Embryonic facial prominence (tissue), 1 donor: ENCODE measurements at regions not wholly inside any gene's neighbourhood (a gene's known extent, or its start where the extent isn't known, plus 50 kb on each side); places are given as distances from the start of the nearest gene placed in this dataset.

Experiments
- DNase-seq: peaks from one replicate; pipeline ENCODE4 v3.0.0-alpha.2; 2016; ENCODE audit errors: extremely low spot score

DNA sequence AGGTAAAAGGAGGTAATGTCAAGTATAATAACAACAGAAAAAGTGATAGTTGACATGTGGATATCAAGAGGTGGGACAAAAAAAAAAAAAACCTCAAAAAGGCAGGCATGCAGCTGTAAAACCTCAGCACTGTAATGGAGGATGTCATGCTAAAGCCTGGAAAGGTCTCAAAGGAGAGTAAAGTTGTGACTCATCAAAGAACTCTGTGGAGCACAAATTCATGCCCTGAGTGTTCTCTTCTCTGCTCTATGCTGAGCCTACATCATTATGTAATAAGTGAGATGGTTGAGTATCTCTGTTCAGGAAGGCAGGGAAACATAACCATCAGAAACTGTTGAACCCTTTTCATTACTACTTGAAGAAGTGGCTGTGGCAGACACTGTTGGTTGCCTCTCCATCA lies 597.8 kb downstream of the BCOR start:
- no peak for DNase-seq

GRCh38 chrX:39501822-39502221 lies 595.9 kb downstream of the BCOR start:
- DNase-seq = no peak

- no peak for DNase-seq
These were observed 595.3 kb downstream of the BCOR start for GRCh38 chrX:39502486-39502885.

DNA sequence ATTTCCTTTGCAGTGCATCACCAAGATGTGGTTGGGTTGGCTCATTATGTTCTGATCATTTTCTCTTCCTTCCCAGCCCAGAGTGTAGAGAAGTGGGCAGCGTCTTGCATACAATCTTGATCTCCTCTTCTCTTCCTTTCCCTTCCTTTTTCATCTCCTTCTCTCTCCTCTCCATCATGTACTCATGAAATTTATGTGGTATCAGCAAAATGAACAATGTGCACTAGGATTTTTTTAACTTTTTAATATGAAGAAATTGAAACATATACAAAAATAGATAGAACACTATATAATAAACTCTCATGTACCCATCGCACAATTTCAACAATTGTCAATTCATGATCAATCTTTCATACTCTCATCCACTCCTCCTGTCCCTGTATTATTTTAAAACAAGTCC lies 593.5 kb downstream of the BCOR start:
- no peak for DNase-seq

DNA sequence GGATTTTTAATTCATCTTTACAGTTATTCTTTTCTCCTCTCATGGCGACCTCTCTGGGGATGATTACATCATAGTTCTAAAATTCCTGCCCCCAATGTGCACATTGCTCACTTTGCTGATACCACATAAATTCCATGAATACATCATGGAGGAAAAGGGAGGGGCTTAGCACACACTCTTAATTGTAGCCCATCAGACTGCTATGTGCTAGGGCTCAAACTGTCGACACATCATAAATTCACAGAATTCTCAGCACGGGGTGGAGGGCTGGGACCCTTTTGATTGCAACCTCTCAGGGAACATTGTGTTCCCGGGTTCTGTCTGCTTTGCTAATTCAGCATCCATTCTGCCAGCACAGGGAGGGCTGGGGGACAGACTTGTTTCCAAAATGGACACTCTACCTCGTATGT lies 592.9 kb downstream of the BCOR start:
- no peak for DNase-seq

GRCh38 chrX:39506131-39506530 lies 591.6 kb downstream of the BCOR start:
- DNase-seq = no peak

DNA sequence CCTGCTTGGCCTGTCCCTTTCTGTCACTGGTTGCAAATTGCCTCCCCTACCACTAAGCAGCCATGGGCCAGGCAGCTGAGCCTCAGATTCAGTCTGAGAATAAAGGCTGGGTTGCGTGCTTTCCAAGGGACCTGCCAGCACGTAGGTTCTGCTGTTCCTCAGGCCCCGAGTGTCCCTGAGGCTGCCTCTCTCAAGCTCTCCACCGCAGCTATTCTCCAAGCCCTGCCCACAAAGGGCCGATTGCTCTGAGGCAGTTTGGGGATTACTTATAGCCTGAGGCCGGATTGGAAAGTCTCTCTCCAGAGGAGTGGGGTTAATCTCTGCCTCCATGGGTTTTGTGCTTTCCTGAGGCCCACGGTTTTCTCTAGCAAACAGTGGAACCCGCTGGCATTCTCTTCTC lies 590.7 kb downstream of the BCOR start:
- no peak for DNase-seq

DNA sequence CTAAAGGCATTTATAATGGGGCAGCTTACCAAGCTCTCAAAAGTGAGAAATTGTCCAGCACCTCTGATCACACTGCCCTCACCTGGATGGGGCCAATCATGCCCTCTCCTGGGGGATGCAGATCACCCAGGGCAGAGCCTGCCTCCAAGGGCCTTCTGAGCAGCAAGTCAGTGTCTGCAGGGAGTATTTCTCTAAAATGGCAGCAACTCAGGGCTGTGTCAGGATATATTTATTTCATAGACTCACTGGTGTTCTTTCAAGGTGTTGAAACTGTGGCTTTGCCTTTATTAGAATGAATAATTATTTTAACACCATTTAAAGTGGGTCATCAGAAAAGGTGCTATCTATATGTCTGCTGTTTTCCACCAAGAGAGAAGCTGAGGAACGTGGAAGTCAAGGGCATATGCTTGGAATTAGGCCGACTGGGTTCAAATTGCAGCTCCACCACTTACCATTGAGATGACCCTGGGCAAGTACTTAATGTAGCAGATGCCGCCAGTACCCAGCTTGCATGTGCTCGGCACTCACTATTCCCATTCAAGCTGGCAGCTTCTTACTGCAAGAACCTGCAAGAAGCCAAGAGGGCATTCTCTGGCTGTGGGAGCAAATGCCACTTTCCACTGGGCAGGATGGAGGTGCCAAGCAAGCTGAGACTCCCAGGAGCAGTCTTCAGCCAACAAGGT lies 590.0 kb downstream of the BCOR start:
- no peak for DNase-seq

GRCh38 chrX:39508300-39508692 lies 589.5 kb downstream of the BCOR start:
- no peak for DNase-seq

- DNase-seq = no peak
These were observed 588.6 kb downstream of the BCOR start for GRCh38 chrX:39509157-39509556.

DNA sequence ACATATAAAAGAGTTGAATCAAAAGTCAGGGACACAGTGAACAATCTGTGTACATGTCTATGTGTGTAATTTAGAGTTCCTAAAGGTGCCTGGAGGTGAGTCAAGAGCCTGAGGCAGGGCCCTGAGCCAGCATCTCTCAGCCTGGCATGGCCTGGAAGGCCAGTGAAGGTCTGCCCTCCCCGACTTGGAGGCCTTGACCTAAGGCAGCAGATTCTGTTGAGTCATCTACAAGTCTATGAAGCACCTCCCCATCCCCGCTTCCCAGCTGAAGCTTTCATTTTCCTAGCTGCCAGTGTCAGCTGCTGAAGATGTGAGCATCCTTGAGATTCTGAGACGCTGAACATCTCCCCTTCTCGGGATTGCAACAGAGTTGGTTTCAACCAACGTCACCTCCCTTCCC lies 583.9 kb downstream of the BCOR start:
- no peak for DNase-seq

DNA sequence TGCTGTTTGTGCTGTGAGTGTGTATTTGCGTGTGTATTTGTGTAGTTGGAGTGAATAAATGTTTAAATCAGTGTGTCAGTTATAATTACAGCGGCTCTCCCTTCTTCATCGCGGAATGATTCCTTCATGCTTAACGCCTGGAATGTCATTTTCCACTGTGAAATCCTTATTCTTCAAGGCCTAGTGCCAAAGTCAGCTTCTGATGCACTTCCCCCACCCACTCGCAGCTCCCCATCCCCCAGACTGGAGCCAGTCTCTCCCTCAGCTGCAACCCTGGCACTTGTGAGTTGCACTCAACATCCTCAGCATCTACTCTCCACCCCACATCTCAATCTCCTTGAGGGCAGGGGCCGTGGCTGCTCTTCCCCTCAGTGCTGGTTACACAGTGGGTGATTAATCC lies 583.0 kb downstream of the BCOR start:
- peak; percentile 20 for DNase-seq

GRCh38 chrX:39516427-39516841 lies 581.3 kb downstream of the BCOR start:
- no peak for DNase-seq

DNA sequence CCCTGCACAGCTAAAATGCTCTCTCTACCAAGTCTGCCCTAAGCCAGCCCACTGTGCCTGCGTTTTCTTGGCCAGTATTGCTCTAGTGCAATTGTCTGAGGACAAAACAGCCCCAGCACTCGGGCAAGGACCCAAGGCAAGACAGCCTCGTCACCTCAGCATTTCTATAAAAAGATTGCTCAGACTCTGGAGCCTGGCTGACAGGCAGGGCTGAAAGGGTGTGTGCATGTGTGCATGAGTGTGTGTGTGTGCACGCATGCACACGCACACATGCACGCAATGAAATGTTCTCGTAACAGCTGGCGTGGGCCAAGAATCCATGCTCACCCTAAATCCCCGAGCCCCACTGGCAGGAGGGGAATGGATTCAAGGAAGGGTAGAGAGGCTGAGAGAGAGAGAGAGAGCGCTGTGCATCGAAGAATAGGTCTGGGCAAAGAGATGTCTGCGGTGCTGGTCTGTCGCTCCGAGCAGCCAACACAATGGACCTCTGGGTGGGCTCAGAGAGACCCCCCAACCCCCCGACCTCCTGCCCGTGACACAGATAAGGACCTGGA lies 579.2 kb downstream of the BCOR start:
- no peak for DNase-seq

GRCh38 chrX:39519030-39519488 lies 578.7 kb downstream of the BCOR start:
- DNase-seq = peak; percentile 40

GRCh38 chrX:39519566-39520301 lies 578.0 kb downstream of the BCOR start:
- no peak for DNase-seq

DNA sequence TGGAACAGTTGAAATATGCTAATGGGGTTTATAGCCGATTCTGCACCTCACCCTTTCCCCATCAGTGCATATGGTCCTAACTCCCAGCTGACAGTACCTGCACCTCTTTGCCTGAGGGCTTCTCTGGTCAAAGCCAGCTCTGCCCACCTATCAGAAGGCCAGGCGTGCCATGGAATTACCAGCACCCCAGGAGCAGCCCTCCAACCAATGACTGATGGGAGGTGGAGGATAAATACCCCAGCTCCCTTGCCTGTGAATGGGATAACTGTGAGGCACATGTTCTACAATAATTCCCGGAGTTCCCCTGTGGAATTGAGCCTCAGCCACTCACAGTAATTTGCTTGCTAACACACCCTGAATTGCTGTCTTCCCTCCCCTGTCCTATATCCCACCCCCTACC lies 572.0 kb downstream of the BCOR start:
- DNase-seq = no peak

- no peak for DNase-seq
These were observed 570.7 kb downstream of the BCOR start for GRCh38 chrX:39527025-39527424.

DNA sequence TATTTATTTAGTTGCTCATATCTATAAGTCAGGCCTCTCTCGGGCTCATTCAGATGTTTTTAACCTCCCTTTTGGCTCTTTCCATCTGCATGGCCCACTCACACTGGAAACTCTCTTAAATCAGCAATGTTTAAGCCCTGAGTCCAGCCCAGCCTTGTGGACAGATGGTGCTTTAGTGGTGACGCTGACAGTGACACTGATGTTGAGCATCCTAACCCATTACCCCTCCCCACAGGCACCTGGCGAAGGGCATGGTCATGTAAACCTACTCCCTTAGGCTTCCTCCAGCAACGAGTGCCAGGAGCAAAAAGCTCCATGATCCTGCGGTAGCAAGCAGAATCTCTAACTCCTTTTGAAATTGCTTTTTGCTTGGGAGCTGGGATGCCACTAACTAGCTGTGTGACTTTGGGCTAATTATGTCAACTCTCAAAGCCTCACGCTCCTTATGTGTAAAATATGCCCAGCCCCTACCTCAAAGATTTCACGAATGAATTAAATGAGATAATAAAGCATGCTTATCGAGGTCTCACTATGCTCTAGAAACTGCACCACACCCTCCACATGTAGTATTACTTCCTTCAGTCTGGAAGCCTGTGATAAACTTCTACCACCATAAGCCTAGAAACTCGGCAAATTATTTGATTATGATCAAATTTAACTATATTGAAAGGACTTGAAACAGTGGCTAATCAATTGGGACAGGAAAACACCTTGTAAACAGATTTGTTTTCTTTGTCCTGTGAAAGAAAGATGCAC lies 569.4 kb downstream of the BCOR start:
- DNase-seq = no peak

DNA sequence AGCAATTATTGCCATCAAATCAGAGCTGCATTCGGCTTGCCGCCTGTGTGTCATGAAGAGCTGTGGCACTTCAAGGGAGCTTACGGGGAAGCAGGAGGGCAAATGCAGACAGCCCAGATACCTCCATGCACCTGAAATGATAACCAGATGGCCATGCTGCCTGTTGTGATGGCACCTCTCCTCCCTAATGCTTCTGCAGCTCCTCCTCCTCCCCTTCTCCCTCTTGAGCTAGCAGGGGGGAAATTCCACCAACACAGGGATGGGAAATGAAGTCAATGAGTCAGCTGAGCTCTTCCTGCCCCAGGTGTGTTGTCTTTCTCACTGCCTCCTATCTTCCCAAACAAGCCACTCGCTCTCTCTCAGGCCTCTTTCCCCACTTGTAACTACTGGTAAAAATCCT lies 565.0 kb downstream of the BCOR start:
- no peak for DNase-seq

DNA sequence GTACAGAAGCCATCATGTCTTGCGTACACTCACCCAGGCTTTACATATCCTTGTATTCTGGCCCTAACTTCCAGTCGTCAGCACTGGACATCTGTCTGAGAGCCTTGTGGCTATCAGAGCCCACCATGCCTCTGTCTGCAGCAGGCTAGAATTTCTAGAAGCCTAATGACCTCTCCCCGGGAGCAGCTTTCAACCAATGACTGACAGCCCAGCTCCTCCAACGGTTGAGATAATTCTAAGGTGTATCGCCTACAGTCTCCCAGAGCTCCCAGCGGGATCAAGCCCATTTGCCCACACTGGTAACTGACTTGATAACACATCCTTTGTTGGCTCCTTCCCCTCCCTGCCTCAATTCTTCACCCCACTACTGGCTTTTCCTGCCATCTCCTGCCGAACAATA lies 562.8 kb downstream of the BCOR start:
- DNase-seq = no peak

DNA sequence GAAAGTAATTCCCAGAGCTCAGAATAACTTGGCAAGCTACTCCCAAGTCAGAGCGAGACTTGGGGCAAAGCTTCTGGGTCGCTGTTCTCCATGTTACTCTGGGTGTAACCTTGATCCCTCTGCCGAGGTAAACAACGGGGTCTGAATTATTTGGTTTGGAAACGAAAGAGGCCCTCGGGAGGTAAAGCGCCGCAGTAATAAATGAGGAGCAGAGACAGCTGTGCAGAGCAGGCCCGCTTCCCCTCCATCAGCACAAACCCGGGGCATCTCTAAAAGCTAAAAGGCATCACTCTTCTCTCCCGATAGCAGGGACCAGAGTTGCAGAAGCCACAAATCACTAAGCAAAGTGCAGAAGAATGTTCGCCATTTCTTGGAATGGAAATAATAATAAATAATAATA lies 561.5 kb downstream of the BCOR start:
- DNase-seq = no peak
